ENCODE measurements at regions not wholly inside any gene's neighbourhood (a gene's known extent, or its start where the extent isn't known, plus 50 kb on each side); places are given as distances from the start of the nearest gene placed in this dataset.
A peak's percentile ranks its signal among the peaks of the same experiment; 100 is the strongest.

DNA sequence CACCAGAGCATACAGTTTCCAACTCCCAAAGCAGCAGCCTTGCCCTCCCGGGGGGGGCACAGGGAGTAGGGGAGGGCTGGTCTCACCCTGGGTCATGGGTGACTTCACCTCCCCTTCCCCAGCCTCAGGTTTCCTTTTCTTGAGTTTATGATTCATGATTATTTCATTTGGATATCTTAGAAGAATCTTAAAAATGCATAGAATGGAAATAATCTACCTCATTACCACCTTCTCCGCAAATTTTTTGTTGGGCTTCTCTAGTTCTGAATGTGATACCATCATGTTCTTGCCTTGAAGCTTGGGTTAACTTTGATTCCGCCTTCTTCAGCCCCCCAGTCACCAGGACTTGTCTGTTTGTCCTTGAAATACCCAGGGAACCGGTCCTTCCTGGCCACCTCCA is 148.8 kb upstream of the ROPN1 start:
- Histone ChIP-seq H3K9ac (ENCODE audit: low read depth, low read length, poor library complexity) (no peak overlapping the region), H3K9me3 (replicated peaks in 1 of 2; ENCODE audit: control insufficient read depth in 2 of 2, insufficient read depth in 1 of 2, low read depth in 1 of 2, low read length in 2 of 2) (no peaks in the 10 kb centered on the region), H3K4me3 (ENCODE audit: low read length in 2 of 2) (no peak overlapping the region), H2BK15ac (ENCODE audit: low read length) (no peak overlapping the region), H2BK120ac (ENCODE audit: low read depth, low read length) (no peak overlapping the region), H2BK12ac (ENCODE audit: low read length) (no peak overlapping the region), H2AK5ac (ENCODE audit: low read depth, low read length) (no peak overlapping the region), H4K8ac (ENCODE audit: low read depth, low read length) (no peak overlapping the region), H3K79me1 (ENCODE audit: low read depth, low read length) (no peaks in the 10 kb centered on the region), H2BK5ac (ENCODE audit: low read length) (no peak overlapping the region), H4K91ac (ENCODE audit: low read depth, low read length, poor library complexity) (no peak overlapping the region), H3K4me2 (ENCODE audit: insufficient read depth, low read length, poor library complexity, severe bottlenecking) (no peak overlapping the region), H3K18ac (ENCODE audit: low read length) (no peak overlapping the region), H2AFZ (ENCODE audit: low read length) (no peak overlapping the region), H3K14ac (ENCODE audit: low read length) (no peak overlapping the region), H3K36me3 (replicated peaks in 1 of 2; ENCODE audit: control insufficient read depth in 2 of 2, insufficient read depth in 2 of 2, low read length in 2 of 2) (no peaks in the 10 kb centered on the region), H3K23ac (ENCODE audit: low read depth, low read length, poor library complexity) (no peak overlapping the region), H3K27me3 (ENCODE audit: control insufficient read depth in 3 of 3, insufficient read depth in 3 of 3, low read depth in 1 of 3, low read length in 3 of 3) (no peaks in the 10 kb centered on the region), H3K4ac (ENCODE audit: low read length) (no peak overlapping the region), H3K4me1 (ENCODE audit: control insufficient read depth in 2 of 2, insufficient read depth in 1 of 2, low read depth in 1 of 2, low read length in 2 of 2) (peaks cover 8 to 9% of the 10 kb centered on the region in 2 donors), H3K27ac (replicated peaks; ENCODE audit: low read length) (no peak overlapping the region)
- WGBS, 2 donors (ENCODE audit: extremely low coverage in 2 of 2, insufficient read length in 2 of 2, insufficient replicate concordance in 1 of 2): no CpG with 5 or more reads among the region's 4 CpGs
- no peak for DNase-seq (ENCODE audit: low spot score)

DNA sequence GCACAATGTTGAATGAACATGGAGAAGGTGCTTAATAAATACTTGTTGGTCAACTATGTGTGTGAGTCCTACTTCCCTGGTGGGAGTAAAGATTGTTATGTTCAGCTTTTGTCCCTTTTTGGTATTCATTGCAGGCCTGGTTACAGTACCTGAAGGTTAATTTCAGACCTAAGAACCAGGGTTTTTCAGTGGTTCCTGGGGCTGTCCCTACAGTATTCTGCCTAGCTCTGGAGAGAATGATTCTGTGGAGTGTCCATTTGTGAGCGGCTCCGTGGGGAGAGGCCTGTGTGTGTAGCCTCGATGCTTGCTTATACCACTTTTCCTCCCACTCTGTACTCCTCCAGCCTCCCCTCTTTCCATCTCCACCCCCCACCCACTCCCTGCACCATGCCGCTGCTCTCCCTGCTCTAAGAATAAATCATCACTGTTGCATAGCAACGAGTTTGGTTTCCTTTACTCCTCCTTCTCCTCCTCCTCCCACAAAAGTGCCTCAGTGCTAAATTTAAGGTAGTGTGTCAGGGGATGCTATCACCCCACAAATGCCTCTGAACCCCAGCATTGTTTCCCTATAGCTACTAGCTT is 150.6 kb upstream of the ROPN1 start:
- Histone ChIP-seq H3K9me3 (replicated peaks in 1 of 2; ENCODE audit: control insufficient read depth in 2 of 2, insufficient read depth in 1 of 2, low read depth in 1 of 2, low read length in 2 of 2) (no peaks in the 10 kb centered on the region), H3K14ac (ENCODE audit: low read length) (no peak overlapping the region), H3K4me1 (ENCODE audit: control insufficient read depth in 2 of 2, insufficient read depth in 1 of 2, low read depth in 1 of 2, low read length in 2 of 2) (peaks cover 8 to 9% of the 10 kb centered on the region in 2 donors), H2AFZ (ENCODE audit: low read length) (no peak overlapping the region), H3K36me3 (replicated peaks in 1 of 2; ENCODE audit: control insufficient read depth in 2 of 2, insufficient read depth in 2 of 2, low read length in 2 of 2) (no peaks in the 10 kb centered on the region), H3K4ac (ENCODE audit: low read length) (no peak overlapping the region), H3K18ac (ENCODE audit: low read length) (no peak overlapping the region), H2BK120ac (ENCODE audit: low read depth, low read length) (no peak overlapping the region), H3K9ac (ENCODE audit: low read depth, low read length, poor library complexity) (no peak overlapping the region), H4K91ac (ENCODE audit: low read depth, low read length, poor library complexity) (no peak overlapping the region), H3K27me3 (ENCODE audit: control insufficient read depth in 3 of 3, insufficient read depth in 3 of 3, low read depth in 1 of 3, low read length in 3 of 3) (no peaks in the 10 kb centered on the region), H3K4me3 (ENCODE audit: low read length in 2 of 2) (no peak overlapping the region), H3K23ac (ENCODE audit: low read depth, low read length, poor library complexity) (no peak overlapping the region), H2BK5ac (ENCODE audit: low read length) (no peak overlapping the region), H3K27ac (replicated peaks; ENCODE audit: low read length) (no peak overlapping the region), H2BK15ac (ENCODE audit: low read length) (no peak overlapping the region), H4K8ac (ENCODE audit: low read depth, low read length) (no peak overlapping the region), H2BK12ac (ENCODE audit: low read length) (no peak overlapping the region), H3K79me1 (ENCODE audit: low read depth, low read length) (no peaks in the 10 kb centered on the region), H3K4me2 (ENCODE audit: insufficient read depth, low read length, poor library complexity, severe bottlenecking) (no peak overlapping the region), H2AK5ac (ENCODE audit: low read depth, low read length) (no peak overlapping the region)
- no peak for DNase-seq (ENCODE audit: low spot score)
- WGBS, 2 donors (ENCODE audit: extremely low coverage in 2 of 2, insufficient read length in 2 of 2, insufficient replicate concordance in 1 of 2): no CpG with 5 or more reads among the region's 5 CpGs

DNA sequence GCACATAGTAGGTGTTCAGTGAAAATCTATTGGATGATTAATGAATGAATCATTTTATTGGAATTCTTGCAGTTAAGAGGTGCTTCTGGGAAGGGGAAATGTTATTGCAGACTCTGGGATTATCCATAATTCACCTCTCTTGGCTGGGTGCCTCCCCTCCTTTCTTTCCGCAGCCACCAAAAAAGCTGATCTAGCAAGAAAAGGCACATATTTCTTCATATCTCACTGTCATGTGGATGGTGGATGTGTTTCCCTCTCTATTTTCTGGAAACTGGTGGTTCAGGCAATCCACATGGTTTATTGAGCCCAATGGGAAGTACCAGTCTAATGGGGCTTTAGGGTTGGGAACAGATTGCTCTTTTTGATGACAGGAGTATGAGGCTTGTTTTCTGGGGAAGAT is 151.1 kb upstream of the ROPN1 start:
- DNase-seq (ENCODE audit: low spot score): no peak
- Histone ChIP-seq H4K91ac (ENCODE audit: low read depth, low read length, poor library complexity) (no peak overlapping the region), H2BK12ac (ENCODE audit: low read length) (no peak overlapping the region), H3K4me3 (ENCODE audit: low read length in 2 of 2) (no peak overlapping the region), H3K9ac (ENCODE audit: low read depth, low read length, poor library complexity) (no peak overlapping the region), H2AK5ac (ENCODE audit: low read depth, low read length) (no peak overlapping the region), H3K27ac (replicated peaks; ENCODE audit: low read length) (no peak overlapping the region), H3K36me3 (replicated peaks in 1 of 2; ENCODE audit: control insufficient read depth in 2 of 2, insufficient read depth in 2 of 2, low read length in 2 of 2) (no peaks in the 10 kb centered on the region), H3K9me3 (replicated peaks in 1 of 2; ENCODE audit: control insufficient read depth in 2 of 2, insufficient read depth in 1 of 2, low read depth in 1 of 2, low read length in 2 of 2) (no peaks in the 10 kb centered on the region), H3K4me2 (ENCODE audit: insufficient read depth, low read length, poor library complexity, severe bottlenecking) (no peak overlapping the region), H2BK15ac (ENCODE audit: low read length) (no peak overlapping the region), H3K4me1 (ENCODE audit: control insufficient read depth in 2 of 2, insufficient read depth in 1 of 2, low read depth in 1 of 2, low read length in 2 of 2) (peaks cover 8 to 9% of the 10 kb centered on the region in 2 donors), H3K14ac (ENCODE audit: low read length) (no peak overlapping the region), H3K79me1 (ENCODE audit: low read depth, low read length) (no peaks in the 10 kb centered on the region), H3K4ac (ENCODE audit: low read length) (no peak overlapping the region), H2BK120ac (ENCODE audit: low read depth, low read length) (no peak overlapping the region), H3K23ac (ENCODE audit: low read depth, low read length, poor library complexity) (no peak overlapping the region), H2BK5ac (ENCODE audit: low read length) (no peak overlapping the region), H3K18ac (ENCODE audit: low read length) (no peak overlapping the region), H4K8ac (ENCODE audit: low read depth, low read length) (no peak overlapping the region), H2AFZ (ENCODE audit: low read length) (no peak overlapping the region), H3K27me3 (ENCODE audit: control insufficient read depth in 3 of 3, insufficient read depth in 3 of 3, low read depth in 1 of 3, low read length in 3 of 3) (no peaks in the 10 kb centered on the region)
- WGBS, 2 donors (ENCODE audit: extremely low coverage in 2 of 2, insufficient read length in 2 of 2, insufficient replicate concordance in 1 of 2): no CpG with 5 or more reads among the region's 1 CpG

DNA sequence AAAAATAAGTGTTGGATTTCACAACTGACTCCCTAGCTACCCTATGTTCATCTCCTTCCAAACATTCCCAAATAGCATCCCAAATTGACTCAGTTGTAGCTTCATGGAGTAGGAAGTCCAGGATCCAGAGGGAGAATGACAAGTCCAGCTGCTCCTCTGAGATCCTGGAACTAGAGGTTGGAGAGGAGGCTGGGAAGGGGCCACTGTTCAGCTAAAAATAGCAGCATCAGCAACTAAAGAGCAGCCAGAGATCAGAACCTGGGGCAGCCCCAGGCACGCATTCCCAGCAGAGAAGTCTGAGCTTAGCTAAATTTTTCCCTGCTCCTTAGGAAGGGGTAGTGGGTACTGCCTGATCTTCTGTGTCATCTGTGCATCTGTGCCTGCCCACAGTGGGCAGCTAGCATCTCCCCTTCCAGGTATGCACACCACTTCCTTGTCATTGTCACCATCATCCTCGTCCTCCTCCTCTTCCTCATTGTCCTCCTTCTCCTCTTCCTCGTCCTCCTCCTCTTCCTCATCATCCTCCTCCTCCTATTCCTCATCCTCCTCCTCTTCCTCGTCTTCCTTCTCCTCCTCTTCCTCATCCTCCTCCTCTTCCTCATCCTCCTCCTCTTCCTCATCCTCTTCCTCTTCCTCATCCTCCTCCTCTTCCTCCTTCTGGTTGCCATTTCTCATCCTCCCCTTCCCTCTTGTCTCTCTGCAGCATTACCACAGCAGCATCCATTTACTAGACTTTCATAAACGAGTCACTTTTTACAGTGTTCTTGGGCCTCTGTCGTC is 152.3 kb upstream of the ROPN1 start:
- no peak overlapping the region for H2AFZ ChIP-seq (ENCODE audit: low read length)
- H3K4me1 ChIP-seq (ENCODE audit: control insufficient read depth in 2 of 2, insufficient read depth in 1 of 2, low read depth in 1 of 2, low read length in 2 of 2): peaks cover 6 to 8% of the 10 kb centered on the region in 2 donors
- H3K4me2 ChIP-seq (ENCODE audit: insufficient read depth, low read length, poor library complexity, severe bottlenecking): no peak overlapping the region
- no peak for DNase-seq (ENCODE audit: low spot score)
- no peak overlapping the region for H3K23ac ChIP-seq (ENCODE audit: low read depth, low read length, poor library complexity)
- H3K14ac ChIP-seq (ENCODE audit: low read length): no peak overlapping the region
- no peaks in the 10 kb centered on the region for H3K27me3 ChIP-seq (ENCODE audit: control insufficient read depth in 3 of 3, insufficient read depth in 3 of 3, low read depth in 1 of 3, low read length in 3 of 3)
- peak overlapping the region; percentile 70 for H3K9ac ChIP-seq (ENCODE audit: low read depth, low read length, poor library complexity)
- no peak overlapping the region for H3K4ac ChIP-seq (ENCODE audit: low read length)
- no peaks in the 10 kb centered on the region for H3K79me1 ChIP-seq (ENCODE audit: low read depth, low read length)
- no peak overlapping the region for H3K18ac ChIP-seq (ENCODE audit: low read length)
- no peak overlapping the region for H3K27ac ChIP-seq (replicated peaks; ENCODE audit: low read length)
- no peak overlapping the region for H2BK120ac ChIP-seq (ENCODE audit: low read depth, low read length)
- H2BK15ac ChIP-seq (ENCODE audit: low read length): no peak overlapping the region
- no peak overlapping the region for H2AK5ac ChIP-seq (ENCODE audit: low read depth, low read length)
- no peak overlapping the region for H2BK5ac ChIP-seq (ENCODE audit: low read length)
- H3K9me3 ChIP-seq (replicated peaks in 1 of 2; ENCODE audit: control insufficient read depth in 2 of 2, insufficient read depth in 1 of 2, low read depth in 1 of 2, low read length in 2 of 2): no peaks in the 10 kb centered on the region
- 100% methylated on average over 1 to 2 of the region's 6 CpGs for WGBS, 2 donors (ENCODE audit: extremely low coverage in 2 of 2, insufficient read length in 2 of 2, insufficient replicate concordance in 1 of 2)
- no peak overlapping the region for H3K4me3 ChIP-seq (ENCODE audit: low read length in 2 of 2)
- H3K36me3 ChIP-seq (replicated peaks in 1 of 2; ENCODE audit: control insufficient read depth in 2 of 2, insufficient read depth in 2 of 2, low read length in 2 of 2): no peaks in the 10 kb centered on the region
- no peak overlapping the region for H4K91ac ChIP-seq (ENCODE audit: low read depth, low read length, poor library complexity)
- no peak overlapping the region for H4K8ac ChIP-seq (ENCODE audit: low read depth, low read length)
- H2BK12ac ChIP-seq (ENCODE audit: low read length): no peak overlapping the region

Measured in neuronal stem cell (in vitro differentiated cells).